ENCODE measurements at regions not wholly inside any gene's neighbourhood (a gene's known extent, or its start where the extent isn't known, plus 50 kb on each side); places are given as distances from the start of the nearest gene placed in this dataset.

GRCh38 chr7:84605301-84605700 is 410.7 kb upstream of the SEMA3A start:
- TF ChIP-seq, protein P1, sequence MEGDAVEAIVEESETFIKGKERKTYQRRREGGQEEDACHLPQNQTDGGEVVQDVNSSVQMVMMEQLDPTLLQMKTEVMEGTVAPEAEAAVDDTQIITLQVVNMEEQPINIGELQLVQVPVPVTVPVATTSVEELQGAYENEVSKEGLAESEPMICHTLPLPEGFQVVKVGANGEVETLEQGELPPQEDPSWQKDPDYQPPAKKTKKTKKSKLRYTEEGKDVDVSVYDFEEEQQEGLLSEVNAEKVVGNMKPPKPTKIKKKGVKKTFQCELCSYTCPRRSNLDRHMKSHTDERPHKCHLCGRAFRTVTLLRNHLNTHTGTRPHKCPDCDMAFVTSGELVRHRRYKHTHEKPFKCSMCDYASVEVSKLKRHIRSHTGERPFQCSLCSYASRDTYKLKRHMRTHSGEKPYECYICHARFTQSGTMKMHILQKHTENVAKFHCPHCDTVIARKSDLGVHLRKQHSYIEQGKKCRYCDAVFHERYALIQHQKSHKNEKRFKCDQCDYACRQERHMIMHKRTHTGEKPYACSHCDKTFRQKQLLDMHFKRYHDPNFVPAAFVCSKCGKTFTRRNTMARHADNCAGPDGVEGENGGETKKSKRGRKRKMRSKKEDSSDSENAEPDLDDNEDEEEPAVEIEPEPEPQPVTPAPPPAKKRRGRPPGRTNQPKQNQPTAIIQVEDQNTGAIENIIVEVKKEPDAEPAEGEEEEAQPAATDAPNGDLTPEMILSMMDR (IDR thresholded peaks at IDR 0.05; ENCODE audit: low read depth, low read length, missing control alignments): no peak
- no peak overlapping the region for H3K4me3 ChIP-seq (replicated peaks; ENCODE audit: low read depth, low read length)
- DNase-seq (ENCODE audit: extremely low read depth, low read depth): no peak

GRCh38 chr7:84603545-84603944 is 409.0 kb upstream of the SEMA3A start:
- DNase-seq (ENCODE audit: extremely low read depth, low read depth): no peak
- TF ChIP-seq, protein P1 (IDR thresholded peaks at IDR 0.05; ENCODE audit: low read depth, low read length, missing control alignments): no peak
- H3K4me3 ChIP-seq (replicated peaks; ENCODE audit: low read depth, low read length): no peak overlapping the region

- TF ChIP-seq, protein P1 (IDR thresholded peaks at IDR 0.05; ENCODE audit: low read depth, low read length, missing control alignments): no peak
- H3K4me3 ChIP-seq (replicated peaks; ENCODE audit: low read depth, low read length): no peak overlapping the region
- DNase-seq (ENCODE audit: extremely low read depth, low read depth): no peak
Observed at GRCh38 chr7:84595026-84595425, 400.4 kb upstream of the SEMA3A start.

DNA sequence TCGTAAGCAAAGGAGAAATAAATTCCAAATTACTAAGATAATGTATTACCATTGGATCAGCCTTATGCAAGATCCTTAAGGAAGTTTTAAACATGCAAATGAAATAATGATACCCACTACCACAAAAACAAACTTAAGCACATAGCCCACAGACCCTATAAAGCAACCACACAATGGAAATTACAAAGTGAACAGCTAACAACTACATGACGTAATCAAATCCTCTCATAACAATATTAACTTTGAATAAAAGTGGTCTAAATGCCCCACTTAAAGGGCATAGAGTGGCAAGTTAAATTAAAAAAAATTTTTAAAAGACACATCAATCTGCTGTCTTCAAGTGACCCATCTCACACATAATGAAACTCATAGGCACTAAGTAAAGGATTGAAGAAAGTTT is 397.3 kb upstream of the SEMA3A start:
- TF ChIP-seq, protein P1 (IDR thresholded peaks at IDR 0.05; ENCODE audit: low read depth, low read length, missing control alignments): no peak
- DNase-seq (ENCODE audit: extremely low read depth, low read depth): no peak
- no peak overlapping the region for H3K4me3 ChIP-seq (replicated peaks; ENCODE audit: low read depth, low read length)

GRCh38 chr7:84589012-84589411 is 394.4 kb upstream of the SEMA3A start:
- DNase-seq (ENCODE audit: extremely low read depth, low read depth): no peak
- TF ChIP-seq, protein P1 (IDR thresholded peaks at IDR 0.05; ENCODE audit: low read depth, low read length, missing control alignments): no peak
- no peak overlapping the region for H3K4me3 ChIP-seq (replicated peaks; ENCODE audit: low read depth, low read length)

GRCh38 chr7:84583331-84583730 is 388.7 kb upstream of the SEMA3A start:
- no peak for DNase-seq (ENCODE audit: extremely low read depth, low read depth)
- TF ChIP-seq, protein P1 (IDR thresholded peaks at IDR 0.05; ENCODE audit: low read depth, low read length, missing control alignments): no peak
- H3K4me3 ChIP-seq (replicated peaks; ENCODE audit: low read depth, low read length): no peak overlapping the region

DNA sequence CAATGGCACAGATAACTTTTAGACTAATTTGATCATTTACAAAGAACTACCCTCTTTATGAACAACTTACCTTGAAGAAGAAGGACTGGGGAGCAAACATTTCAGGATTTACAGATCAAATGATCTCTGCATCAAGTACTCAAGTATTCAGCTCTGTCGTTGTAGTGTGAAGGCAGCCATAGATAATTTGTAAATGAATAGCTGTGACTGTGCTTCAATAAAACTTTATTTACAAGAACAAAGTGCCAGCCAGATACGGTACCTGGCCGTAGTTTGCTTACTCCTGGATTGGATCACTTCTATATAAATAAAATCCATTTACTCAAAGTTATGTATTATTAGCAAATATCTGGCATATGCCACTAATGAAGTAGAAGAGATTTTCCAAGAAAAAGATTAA is 388.2 kb upstream of the SEMA3A start:
- H3K4me3 ChIP-seq (replicated peaks; ENCODE audit: low read depth, low read length): no peak overlapping the region
- no peak for DNase-seq (ENCODE audit: extremely low read depth, low read depth)
- TF ChIP-seq, protein P1 (IDR thresholded peaks at IDR 0.05; ENCODE audit: low read depth, low read length, missing control alignments): no peak

Measured in HFF-Myc (cell line).